ENCODE measurements at regions not wholly inside any gene's neighbourhood (a gene's known extent, or its start where the extent isn't known, plus 50 kb on each side); places are given as distances from the start of the nearest gene placed in this dataset.
"Not testable (repeated sequence)": the region's sequence is repeated elsewhere in the genome, so short reads cannot be mapped to it uniquely, and the experiment has no call there.

DNA sequence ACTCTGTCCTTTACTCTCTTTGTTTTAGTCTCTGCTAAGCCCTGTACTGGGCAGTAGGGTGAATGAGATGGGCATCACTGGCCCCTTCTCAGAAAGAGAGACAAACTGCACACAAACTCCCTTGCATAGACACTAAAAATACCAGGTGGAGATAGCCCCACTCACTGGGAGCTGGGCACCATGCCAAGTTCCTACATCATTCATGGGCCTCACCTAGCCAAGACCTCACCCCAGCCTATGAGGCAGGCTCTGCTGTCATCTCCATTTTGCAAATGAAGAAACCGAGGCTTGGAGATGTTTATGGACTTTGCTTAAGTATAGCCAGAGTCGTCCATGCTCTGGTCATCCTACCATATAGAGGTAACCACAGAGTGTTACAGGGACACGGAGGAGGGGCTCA, 499.8 kb upstream of the CDH11 start:
- DNase-seq (ENCODE audit: low spot score), result no peak

DNA sequence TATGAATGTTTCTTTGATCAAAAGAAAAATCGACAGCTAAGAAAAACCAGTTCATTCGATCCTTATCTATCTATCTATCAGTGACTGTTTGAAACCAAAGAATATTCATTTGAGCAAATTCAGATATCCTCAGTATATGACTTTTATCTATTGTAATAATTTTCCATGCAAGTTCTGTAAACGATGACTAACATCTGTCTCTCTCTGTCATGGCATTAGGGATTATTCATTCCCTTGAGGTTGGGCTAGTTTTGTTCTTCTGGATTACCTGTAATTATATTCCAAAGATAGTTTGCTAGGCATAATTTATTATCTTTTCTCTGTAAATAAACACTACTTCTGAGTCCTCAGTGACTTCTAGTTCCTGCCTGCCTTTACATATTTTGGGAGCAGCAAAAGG, 497.7 kb upstream of the CDH11 start:
- no peak for DNase-seq (ENCODE audit: low spot score)

DNA sequence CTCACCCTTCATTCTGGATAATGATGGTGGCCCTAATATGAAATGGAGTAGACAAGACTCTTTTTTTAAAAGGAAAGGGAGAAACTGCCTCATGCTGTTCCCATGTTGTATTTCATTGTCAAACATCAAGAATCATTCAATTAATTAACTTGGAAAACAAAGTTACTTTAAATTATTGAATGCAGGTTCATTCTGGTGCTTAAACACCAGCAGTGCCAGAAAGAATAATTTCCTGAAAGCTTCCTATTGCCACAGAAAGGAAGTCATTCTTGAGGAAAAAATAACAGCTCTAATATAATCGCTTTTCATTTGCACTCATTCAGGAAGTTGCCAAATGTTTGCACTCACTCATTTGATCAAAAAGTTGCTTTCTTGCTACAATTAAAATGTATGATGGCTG, 497.1 kb upstream of the CDH11 start:
- DNase-seq (ENCODE audit: low spot score), result no peak

DNA sequence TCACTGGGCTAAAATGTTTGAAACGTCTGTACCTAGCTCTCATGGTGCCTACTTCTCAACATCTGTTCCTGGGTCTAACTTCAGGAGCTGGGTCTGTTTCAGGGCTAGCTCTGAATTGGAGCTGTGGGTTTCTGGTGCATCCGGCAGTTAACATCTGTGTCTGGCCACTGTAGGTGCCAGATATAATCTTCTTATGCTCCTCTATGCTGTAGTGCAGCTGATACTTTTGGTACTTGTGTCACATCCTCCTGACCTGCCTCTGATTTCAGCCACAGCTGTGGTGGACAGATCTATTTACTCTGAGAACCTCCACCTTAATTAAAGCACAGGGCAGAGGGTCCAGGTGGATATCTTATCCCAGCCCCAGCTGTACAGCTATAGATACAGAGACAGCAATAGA, 496.5 kb upstream of the CDH11 start:
- no peak for DNase-seq (ENCODE audit: low spot score)

DNA sequence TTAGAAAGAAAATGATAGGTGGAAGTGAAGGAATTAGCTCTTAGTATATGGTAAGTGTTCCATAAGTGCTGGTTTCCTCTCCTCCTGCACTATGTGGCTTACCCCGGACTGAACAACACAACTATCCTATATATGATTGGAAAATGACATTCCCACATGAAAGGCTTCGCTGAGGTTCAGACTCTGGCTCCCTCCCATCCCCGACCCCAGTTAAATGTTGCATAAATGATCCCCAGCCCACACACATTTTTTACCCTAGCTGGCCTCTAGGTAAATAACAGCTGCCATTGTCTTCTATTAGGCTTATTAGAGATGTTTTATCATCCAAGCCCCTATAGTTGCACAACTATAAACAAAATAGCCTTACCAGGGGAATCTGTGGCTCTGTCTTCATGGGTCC, 495.6 kb upstream of the CDH11 start:
- DNase-seq (ENCODE audit: low spot score), result no peak

DNA sequence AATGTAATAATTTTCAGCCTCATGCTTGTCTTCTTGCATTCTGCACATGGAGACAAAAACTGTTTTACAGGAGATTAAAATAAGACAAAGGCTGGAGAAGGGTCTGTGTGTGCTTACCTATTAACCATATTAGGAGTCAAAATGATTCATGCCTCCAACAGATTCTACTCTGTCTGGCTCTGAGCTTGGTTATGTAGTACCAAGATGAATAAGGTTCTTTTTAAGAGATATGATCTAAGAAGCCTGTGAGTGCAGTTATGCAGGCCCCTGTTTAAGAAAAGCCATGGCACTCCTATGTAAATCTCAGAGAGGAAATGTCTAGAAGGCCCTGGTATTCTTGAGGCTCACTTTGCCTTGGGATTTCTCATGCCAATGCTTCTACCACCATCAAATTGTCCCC, 486.6 kb upstream of the CDH11 start:
- no peak for DNase-seq (ENCODE audit: low spot score)

DNA sequence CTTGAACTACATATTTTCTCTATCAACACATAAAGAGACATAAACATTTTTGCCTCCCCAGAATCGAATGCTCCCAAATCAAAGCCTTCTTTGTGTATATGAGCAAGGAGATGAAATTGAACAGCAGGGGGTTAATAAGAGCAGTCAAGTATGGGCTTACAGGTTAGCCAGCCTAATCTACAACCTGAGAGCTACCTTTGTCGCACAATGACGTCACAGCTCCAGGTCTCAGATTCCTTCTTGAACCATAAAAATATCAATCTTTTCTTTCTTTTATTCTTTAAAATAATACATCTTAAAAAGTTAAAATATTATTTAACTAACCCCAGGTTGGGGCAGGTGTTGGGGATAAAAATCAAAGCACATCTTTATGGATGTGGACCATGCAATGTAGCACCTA, 482.9 kb upstream of the CDH11 start:
- DNase-seq (ENCODE audit: low spot score), result no peak

DNA sequence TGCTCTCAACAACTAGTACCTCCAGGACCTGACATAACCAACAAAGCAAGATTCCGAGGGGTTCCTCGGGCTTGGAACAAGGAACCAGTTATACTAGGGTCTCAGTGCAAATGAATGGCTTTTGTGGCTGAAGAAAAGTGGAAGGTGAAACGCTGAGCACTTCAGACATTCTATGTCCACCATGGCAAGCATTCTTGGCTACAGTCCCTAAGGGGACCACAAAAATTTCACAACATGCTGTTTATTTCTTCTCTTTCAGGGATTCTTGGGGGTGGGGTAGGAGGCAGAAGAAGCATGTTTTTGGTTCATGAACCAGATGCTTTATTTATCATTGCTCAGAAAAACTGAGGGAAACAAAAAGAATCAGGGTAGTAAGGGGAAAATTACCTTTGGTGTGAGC, 479.9 kb upstream of the CDH11 start:
- DNase-seq (ENCODE audit: low spot score), result no peak

DNA sequence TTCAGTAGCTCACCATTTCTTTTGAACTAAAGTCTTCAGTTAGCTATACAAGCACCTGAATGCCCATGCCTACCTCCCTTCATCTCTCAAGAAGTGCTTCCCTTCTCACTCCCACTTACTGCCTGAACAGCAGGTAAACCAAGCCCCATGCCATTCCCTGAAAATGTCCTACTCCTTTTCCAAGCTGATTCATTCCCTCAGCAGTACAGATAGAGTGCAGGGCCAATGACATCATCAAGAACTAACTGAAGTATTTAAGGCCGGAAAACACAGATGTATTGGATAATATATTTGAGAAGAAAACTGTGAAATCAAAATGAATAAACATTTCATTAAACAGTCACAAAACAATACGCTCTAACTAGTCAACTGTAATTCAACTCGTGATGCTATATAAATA, 478.8 kb upstream of the CDH11 start:
- DNase-seq (ENCODE audit: low spot score), result no peak

DNA sequence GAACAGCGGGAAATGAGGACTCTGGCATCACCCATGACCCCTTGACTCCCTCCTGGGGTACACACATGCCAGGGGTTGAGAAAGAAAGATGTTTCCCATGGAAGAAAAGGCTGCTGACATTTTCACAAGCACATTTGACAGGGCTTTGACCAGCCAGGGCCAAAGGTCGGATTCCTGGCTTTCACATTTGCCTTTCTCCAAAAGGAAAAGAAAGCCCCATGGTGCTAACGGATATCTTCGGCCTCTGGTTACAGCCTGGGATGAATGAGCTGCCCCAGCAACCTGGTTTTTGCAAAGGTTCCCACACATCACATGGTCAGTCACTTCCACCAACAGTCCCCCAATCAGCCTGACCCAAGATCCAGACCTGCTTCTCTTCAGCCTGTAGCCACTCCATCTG, 478.2 kb upstream of the CDH11 start:
- DNase-seq (ENCODE audit: low spot score), result no peak

DNA sequence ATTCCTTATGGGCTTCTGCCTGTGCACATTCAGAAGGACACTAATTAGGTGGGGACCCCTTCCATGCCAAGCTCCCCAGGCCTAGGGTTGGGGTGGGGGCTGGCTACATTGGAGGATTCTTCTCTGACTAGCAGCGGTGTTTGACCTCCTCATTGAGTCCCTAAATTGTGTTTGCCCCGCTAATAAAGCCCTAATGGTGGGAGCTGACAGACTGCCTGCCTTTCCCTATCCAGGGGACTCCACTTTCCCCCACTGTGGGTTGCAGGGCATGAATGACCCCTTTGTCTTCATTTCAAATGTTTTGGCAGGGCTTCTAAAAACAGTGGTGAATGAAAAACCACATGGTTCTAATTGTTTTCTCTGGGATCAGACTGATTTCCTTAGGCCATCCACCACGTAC, 476.8 kb upstream of the CDH11 start:
- DNase-seq (ENCODE audit: low spot score), result no peak

DNA sequence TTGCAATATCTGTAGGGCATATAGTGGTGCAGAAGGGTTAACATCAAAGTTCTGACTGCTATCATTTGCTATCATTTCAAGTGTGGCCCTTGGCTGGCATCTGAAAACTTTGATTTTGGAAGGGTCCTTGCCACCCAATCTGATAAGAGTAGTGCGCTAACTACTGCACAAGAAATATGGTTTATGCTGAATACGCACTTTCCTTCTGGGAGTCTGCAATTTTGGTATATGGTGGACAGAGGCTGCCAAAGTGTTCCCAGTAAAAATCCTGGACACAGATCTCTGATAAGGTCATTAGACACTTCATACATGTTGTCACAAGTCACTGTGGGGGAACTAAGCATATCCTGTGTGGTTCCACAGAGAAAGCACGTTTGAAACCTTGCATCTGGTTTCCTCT, 461.6 kb upstream of the CDH11 start:
- DNase-seq (ENCODE audit: low spot score), result no peak

DNA sequence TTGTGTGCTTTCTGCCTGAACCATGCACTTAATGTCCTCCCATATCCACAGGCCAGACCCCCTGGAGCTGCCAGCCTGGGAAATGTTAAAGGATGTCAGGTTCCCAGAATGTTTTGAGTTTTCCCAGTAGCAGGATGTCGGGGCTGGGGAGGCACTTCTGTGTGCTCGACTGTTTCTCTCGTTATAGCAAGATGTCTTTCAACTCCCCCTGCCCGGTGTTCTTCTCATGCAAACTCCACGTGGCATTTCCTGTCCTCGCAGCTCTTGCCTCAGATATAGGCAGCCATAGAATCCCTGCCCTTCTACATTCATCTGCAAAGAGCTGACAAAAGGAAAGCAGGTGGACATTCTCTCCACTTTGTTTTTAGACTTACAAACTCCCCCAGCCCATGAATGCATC, 457.2 kb upstream of the CDH11 start:
- no peak for DNase-seq (ENCODE audit: low spot score)

DNA sequence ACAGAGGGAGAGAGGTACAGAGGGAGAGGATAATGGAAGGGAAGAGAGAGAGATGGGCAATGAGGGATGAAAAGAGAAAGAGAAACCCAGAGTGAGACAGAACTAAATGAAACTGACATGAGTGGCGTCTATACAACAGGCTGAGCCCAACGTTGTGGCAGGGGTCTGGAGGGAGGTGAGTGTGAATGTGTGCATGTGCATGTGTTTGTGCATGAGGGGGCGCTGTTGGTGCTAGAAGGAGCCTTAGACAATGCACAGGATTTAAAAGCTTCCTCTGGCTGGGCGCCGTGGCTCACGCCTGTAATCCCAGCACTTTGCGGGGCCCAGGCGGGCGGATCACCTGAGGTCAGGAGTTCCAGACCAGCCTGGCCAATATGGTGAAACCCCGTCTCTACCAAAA, 454.8 kb upstream of the CDH11 start:
- DNase-seq (ENCODE audit: low spot score), result no peak

DNA sequence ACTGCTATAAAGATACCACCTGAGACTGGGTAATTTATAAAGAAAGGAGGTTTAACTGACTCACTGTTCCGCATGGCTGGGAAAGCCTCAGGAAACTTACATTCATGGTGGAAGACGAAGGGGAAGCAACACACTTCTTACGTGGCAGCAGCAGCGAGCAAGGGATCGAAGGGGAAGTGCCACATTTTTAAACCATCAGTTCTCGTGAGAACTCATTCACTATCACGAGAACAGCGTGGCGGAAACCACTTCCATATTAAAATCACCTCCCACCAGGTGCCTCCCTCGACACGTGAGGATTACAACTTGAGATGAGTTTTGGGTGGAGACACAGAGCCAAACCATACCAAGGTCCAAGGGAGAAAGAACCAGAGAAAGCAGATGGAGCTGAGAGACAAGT, 454.3 kb upstream of the CDH11 start:
- DNase-seq (ENCODE audit: low spot score), result no peak

DNA sequence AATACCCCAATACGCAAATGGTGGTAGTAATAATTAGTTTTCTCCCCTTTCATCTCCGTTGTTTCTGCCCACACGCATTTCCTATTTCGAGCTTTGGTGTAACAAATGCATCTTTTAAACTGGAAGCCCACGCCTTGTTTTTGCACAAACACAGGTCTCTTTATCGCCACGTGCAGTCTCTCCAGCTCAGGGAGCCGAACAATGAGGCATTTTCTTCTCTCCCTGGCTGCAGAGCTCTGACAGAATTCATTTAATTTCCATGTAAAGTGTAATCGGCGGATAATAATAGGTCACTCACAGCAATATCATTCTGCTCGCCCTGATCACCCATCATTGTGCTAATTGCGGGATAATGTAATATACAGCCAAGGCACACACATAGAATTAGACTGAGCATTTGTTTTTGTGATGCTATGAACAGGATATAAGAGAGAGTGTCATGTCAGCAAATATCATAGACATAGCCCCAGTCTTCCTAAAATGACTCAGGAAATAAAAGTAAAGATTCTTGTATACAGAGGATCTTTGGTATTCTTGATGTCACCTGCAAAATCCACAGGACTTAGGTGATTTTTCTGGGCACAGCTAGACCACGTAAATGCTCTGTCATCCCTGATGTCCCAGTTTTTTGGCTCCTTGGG, 452.6 kb upstream of the CDH11 start:
- no peak for DNase-seq (ENCODE audit: low spot score)

DNA sequence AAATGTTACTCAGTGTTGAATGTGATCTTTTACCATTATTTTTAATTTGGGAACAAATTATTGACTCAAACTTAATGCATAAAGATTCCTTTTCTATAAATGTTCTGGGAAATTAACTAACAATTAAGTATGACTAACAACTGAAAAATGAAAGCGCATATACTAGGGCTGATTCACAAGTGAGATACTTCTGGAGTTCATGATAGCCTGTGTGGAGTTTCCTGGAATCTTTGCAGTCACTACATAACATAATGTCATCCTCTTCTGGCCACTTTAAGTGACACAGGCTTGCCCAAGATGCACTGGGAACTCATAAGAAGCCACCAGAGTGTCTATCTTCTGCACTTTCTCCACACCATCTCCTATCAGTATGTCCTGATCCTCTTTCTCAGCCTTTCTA, 450.3 kb upstream of the CDH11 start:
- DNase-seq (ENCODE audit: low spot score), result no peak

DNA sequence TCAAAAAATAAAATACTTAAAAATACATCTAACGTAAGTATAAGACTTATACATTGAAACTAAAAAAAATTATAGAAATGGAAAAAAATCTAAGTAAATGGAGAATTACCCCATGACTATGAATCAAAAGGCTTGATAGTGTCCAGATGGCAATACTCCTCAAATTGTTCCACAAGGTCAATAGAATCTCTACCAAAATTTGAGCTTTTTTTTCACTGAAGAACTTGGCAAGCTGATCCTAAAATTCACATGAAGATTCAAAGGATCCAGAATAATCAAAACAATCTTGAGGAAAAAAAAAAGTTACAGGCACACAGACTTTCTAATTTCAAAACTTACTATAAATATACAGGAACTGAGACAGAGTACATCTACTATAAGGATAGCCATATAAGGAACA, 448.4 kb upstream of the CDH11 start:
- no peak for DNase-seq (ENCODE audit: low spot score)

DNA sequence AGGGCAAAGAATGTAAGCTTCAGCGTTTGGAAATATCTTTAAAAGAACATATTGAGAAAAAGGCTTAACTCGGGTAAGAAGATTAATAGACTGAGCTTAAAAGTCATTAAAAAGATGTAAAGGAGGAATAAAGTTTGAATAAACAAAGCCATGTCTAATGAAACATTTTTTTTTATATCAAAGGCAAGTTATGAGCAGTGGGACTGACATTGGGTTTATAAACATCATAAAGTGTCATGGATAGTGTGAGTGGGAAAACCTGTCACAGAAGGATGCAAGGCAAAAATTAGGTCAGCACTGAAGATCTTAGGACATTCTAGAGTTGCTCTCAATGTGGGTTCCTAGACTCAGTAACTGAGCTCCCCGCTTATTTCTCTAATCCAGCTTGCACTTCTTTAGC, 438.0 kb upstream of the CDH11 start:
- no peak for DNase-seq (ENCODE audit: low spot score)

DNA sequence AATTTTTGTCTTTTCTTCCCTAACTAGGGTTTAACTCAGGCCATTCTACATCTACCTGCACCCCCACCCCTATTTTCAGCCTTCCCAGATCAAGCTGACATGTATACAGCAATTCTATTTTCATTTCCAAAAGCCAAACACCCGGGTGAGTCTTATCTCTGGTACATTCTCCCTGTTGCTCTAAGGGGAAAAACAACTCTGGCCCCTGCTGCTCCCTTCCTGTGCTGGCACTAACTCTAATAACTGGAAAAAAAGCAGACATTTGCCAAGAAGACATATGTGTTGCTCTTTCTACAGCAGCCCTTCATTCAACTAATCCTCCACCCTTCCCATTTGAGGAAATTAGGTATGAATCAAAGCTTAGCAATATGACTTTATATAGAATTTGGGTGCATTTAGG, 427.8 kb upstream of the CDH11 start:
- DNase-seq (ENCODE audit: low spot score), result not testable (repeated sequence)

DNA sequence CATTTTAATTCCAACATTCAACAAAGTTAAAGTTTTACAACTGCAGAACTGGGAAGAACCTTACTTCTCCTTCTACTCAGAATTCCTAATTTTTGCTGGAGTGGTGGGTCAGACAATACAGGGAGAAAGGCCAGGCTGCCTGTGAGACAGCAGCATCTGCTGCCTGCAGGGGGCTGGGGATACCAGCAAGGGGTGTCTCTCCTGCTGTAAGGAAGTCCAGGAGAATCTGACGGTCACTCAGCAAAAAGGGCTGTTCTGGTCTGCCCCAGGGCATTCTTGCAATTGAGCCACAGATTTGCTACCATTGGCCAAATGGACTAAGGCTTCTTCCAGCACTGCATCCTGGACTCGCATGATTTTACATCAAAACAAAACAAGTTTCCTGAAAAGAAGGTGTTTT, 426.6 kb upstream of the CDH11 start:
- no peak for DNase-seq (ENCODE audit: low spot score)

DNA sequence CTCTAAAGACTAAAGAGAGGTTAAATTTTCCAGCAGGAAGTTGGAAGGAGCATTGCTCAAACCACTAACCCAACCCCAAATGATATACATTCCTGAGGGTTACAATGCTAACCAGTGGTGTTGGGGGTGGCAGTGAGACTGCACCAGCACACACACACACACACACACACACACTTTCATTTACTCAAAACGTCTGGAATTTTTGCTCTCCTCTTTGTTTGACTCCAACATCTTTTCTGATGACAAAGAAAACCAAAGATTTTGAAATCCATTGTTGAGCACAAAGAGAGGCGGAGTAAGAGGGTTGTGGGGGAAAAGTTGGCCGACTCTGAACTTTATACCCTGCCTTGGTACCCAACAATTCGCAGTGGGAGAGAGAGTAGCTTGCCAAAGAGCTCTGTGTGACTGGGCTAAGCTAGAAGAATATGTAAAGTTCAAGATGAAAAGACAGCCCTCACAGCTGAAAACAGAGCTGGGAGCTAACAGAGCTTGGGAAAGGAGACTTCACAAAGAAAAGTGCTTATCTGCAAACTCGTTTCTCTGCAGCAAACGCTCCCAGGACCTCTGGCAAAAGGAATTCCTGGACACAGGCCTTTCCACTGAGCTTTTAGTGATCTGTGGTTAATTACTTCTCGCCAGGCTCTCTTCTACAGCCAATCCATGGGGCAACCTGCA, 426.0 kb upstream of the CDH11 start:
- no peak for DNase-seq (ENCODE audit: low spot score)

DNA sequence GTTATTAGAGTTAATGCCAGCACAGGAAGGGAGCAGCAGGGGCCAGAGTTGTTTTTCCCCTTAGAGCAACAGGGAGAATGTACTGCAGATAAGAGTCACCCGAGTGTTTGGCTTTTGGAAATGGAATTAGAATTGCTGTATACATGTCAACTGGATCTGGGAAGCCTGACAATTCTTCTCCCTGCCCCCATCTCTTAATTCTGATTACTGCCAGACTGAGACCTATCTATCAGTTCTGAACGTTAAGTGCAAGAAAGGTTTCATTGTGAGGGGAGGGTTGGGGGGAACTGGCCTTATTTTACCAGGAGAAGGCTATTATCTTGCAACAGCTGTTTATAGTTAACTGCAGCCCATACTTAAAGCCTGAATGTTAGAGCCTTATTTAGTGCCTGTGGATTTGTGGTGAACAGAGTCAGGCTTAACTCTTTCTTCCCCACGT, 424.5 kb upstream of the CDH11 start:
- no peak for DNase-seq (ENCODE audit: low spot score)

DNA sequence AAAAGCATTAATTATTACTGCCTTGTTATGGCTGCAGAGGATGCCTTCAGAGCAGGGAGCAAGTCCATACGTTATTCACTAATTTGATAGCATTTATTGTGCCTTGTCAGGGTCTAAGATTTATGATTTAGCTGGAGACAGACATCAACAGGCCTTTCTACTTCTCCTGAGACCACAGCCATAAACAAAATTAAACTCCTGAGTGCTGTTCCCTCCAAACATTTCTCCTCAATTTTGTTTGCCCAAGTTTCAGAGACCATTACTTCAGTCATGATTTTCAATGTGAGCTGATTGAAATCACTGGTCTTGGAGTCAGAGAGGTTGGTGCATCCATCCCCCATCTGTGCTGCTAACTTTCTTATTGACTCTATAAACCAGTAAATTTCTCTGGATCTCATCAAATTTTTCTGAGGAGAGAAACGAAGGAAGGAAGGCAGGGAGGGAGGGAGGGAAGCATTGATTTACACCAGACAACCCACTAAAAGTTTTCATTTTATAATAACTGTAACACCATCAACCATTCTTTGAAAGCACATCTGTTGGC, 423.6 kb upstream of the CDH11 start:
- no peak for DNase-seq (ENCODE audit: low spot score)
